Right lobe of liver (tissue), 6 donors: ENCODE measurements at regions not wholly inside any gene's neighbourhood (a gene's known extent, or its start where the extent isn't known, plus 50 kb on each side); places are given as distances from the start of the nearest gene placed in this dataset.
A peak's percentile ranks its signal among the peaks of the same experiment; 100 is the strongest.

ENCODE experiments used
- ATAC-seq, 4 donors: fragments of 200-7000 bp; cut with Tn5 transposase; one replicate each; pipeline ENCODE4 v1.9.1; 2020; ENCODE audit warnings: mild to moderate bottlenecking in 4 of 4, moderate library complexity in 4 of 4
- DNase-seq, 3 donors: peaks; one replicate each; pipeline ENCODE4 v3.0.0-alpha.2; 2020
- H3K27ac ChIP-seq, 3 donors: fragments of 200-600 bp; one replicate each; pipeline ENCODE4 v1.8.0; 2022
- H3K27me3 ChIP-seq, 2 donors: fragments of 200-600 bp; one replicate each; pipeline ENCODE4 v1.8.0; 2022
- H3K36me3 ChIP-seq, 4 donors: fragments of 200-600 bp; sonication (generic) in 1 of 4; one replicate each; pipeline versions ENCODE4 v1.5.1 to v1.8.0; 2017 to 2022; ENCODE audit warnings: control low read depth in 1 of 4
- H3K4me1 ChIP-seq, 4 donors: fragments of 200-600 bp; sonication (generic) in 1 of 4; one replicate each; pipeline versions ENCODE4 v1.5.1 to v1.8.0; 2017 to 2022; ENCODE audit warnings: control low read depth in 1 of 4
- H3K4me3 ChIP-seq, 3 donors: fragments of 200-600 bp; one replicate each; pipeline ENCODE4 v1.8.0; 2022
- H3K9me3 ChIP-seq, 4 donors: fragments of 200-600 bp; sonication (generic) in 1 of 4; one replicate each; pipeline versions ENCODE4 v1.5.1 to v1.8.0; 2017 to 2022; ENCODE audit warnings: control low read depth in 1 of 4
- CTCF ChIP-seq, 4 donors: fragments of 200-600 bp in 3 of 4; fragments of 450-650 bp in 1 of 4; IDR thresholded peaks; one replicate each; pipeline versions ENCODE4 v1.5.1 to v1.8.0; 2016 to 2022; ENCODE audit warnings: antibody characterized with exemption in 4 of 4, mild to moderate bottlenecking in 2 of 4
- POLR2A ChIP-seq: fragments of 450-650 bp; IDR thresholded peaks from one replicate; pipeline ENCODE4 v1.6.1; 2017; ENCODE audit warnings: antibody characterized with exemption, mild to moderate bottlenecking
- WGBS: methylation state at CpG from one replicate; pipeline ENCODE4 v1.1.6; 2018; ENCODE audit warnings: low coverage, low lambda C conversion rate; ENCODE audit not compliant: insufficient coverage; ENCODE audit errors: missing lambda C conversion rate; 5-methylcytosine and 5-hydroxymethylcytosine counted together
- intact Hi-C, 2 donors: fragments of 100-400 bp; cut with DNase I; formaldehyde crosslinking; loops; one replicate each; pipeline versions ENCODE4 v1.11.2 to v1.14.1; 2022
- donor health status: DM: no; HTN: yes; CAD: no.
- donor health status: DM: no; HTN: no; CAD: no.
- donor health status: DM: no; HTN: no; CAD: no.
- donor health status: DM: no; HTN: yes; CAD: no.
- donor health status: DM: no; HTN: yes; CAD: no.

- Histone ChIP-seq H3K4me1 (peaks cover 0 to 4% (median 0%) of the 10 kb centered on the region in 4 donors), H3K4me3 (peak overlapping the region in 1 of 3 donors; percentile 12), H3K27ac (peak overlapping the region in 1 of 3 donors; percentile 13), H3K27me3 (no peaks in the 10 kb centered on the region), H3K9me3 (no peaks in the 10 kb centered on the region), H3K36me3 (no peaks in the 10 kb centered on the region)
- intact Hi-C loops: loop anchor here (5.0 to 10.0 kb wide), 3 partner anchors 490 to 678 kb away; no protein-coding TSS in a partner anchor
- no peak for TF ChIP-seq CTCF (IDR thresholded peaks at IDR 0.05)
- TF ChIP-seq POLR2A: no peak
- DNase-seq (no peak), ATAC-seq (peak; percentile 9 to 65 (median 55))
- 61% methylated on average over 9 of the region's 11 CpGs for WGBS
Observed at GRCh38 chr2:207472343-207473048, 57.3 kb upstream of the CREB1 start.

DNA sequence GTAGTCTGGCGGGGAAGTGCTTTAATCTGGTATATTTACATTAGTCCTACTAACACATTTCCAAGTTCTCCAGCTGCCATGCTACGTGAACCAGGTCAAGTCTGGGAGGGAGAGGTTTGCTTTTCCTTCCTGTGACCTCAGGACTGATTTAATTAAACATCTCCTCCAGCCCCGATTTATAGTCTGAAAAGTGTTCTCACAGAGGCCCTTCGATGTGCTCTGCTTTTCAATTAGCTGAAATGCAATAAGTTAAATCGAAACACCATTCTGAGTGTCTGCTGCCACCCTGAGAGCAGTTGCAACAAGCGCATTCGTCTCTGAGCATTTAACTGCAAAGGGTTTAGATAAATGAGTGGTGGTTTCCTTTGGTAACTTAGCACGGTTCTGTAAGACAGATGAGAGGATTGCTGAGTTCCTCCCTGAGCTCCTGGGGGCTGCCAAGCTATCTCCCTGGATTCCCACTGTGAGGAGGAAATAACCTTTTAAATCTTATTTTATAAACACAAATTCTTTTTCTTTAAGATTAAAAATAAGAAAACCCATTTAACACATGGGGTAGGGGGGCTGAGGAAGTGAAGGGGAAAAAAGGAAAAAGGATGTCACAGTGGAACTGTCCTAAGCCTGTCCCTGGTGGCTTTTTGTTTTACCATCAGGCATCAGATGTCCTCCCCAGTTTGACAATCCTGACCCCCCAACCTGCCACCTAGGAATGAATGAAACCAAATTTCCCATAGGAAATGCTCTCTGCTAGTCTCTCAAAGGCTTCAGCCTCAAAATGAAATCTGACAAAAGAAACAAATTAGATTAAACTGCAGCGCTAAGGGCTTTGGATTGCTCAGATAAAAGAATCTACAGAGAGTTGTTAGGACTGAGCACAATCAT lies 56.5 kb upstream of the CREB1 start:
- H3K36me3 ChIP-seq: no peaks in the 10 kb centered on the region
- 13% methylated on average over 9 of the region's 9 CpGs for WGBS
- peaks cover 0 to 4% (median 0%) of the 10 kb centered on the region in 4 donors for H3K4me1 ChIP-seq
- intact Hi-C loops: loop anchor here (5.0 to 10.0 kb wide), 3 partner anchors 491 to 678 kb away; no protein-coding TSS in a partner anchor
- no peaks in the 10 kb centered on the region for H3K27me3 ChIP-seq
- peak overlapping the region in 1 of 3 donors; percentile 12 for H3K4me3 ChIP-seq
- H3K27ac ChIP-seq: peak overlapping the region in 1 of 3 donors; percentile 13
- no peaks in the 10 kb centered on the region for H3K9me3 ChIP-seq
- peak; percentile 83 to 93 (median 89) for ATAC-seq
- peak in 1 of 3 donors; percentile 25 for DNase-seq
- TF ChIP-seq POLR2A (no peak), CTCF (IDR thresholded peaks at IDR 0.05) (peak; percentile 57 to 69 (median 62))

GRCh38 chr2:207473931-207474235 lies 55.9 kb upstream of the CREB1 start:
- no peak for ATAC-seq
- 63% methylated on average over 5 of the region's 5 CpGs for WGBS
- H3K9me3 ChIP-seq: no peaks in the 10 kb centered on the region
- H3K27me3 ChIP-seq: no peaks in the 10 kb centered on the region
- no peak overlapping the region for H3K27ac ChIP-seq
- DNase-seq: no peak
- peaks cover 0 to 4% (median 0%) of the 10 kb centered on the region in 4 donors for H3K4me1 ChIP-seq
- H3K36me3 ChIP-seq: no peaks in the 10 kb centered on the region
- no peak for TF ChIP-seq CTCF (IDR thresholded peaks at IDR 0.05)
- TF ChIP-seq POLR2A: no peak
- no peak overlapping the region for H3K4me3 ChIP-seq
- intact Hi-C loops: loop anchor here (5.0 to 10.0 kb wide), 3 partner anchors 492 to 679 kb away; no protein-coding TSS in a partner anchor

GRCh38 chr2:207474863-207475485 lies 54.8 kb upstream of the CREB1 start:
- peak; percentile 62 to 78 (median 68) for ATAC-seq
- no peak overlapping the region for H3K27ac ChIP-seq
- DNase-seq: no peak
- no peak overlapping the region for H3K4me3 ChIP-seq
- no peaks in the 10 kb centered on the region for H3K27me3 ChIP-seq
- TF ChIP-seq POLR2A: no peak
- peak; percentile 65 to 89 (median 74) for TF ChIP-seq CTCF (IDR thresholded peaks at IDR 0.05)
- peaks cover 0 to 4% (median 0%) of the 10 kb centered on the region in 4 donors for H3K4me1 ChIP-seq
- WGBS: 13% methylated on average over 13 of the region's 13 CpGs
- H3K36me3 ChIP-seq: no peaks in the 10 kb centered on the region
- intact Hi-C loops: loop anchor here (5.0 to 10.0 kb wide), 3 partner anchors 493 to 680 kb away; no protein-coding TSS in a partner anchor
- H3K9me3 ChIP-seq: no peaks in the 10 kb centered on the region
